GM19438 (cell line): ENCODE measurements at regions not wholly inside any gene's neighbourhood (a gene's known extent, or its start where the extent isn't known, plus 50 kb on each side); places are given as distances from the start of the nearest gene placed in this dataset.
"Not testable (repeated sequence)": the region's sequence is repeated elsewhere in the genome, so short reads cannot be mapped to it uniquely, and the experiment has no call there.

Source experiments
- ATAC-seq: cut with Tn5 transposase; IDR thresholded peaks from one replicate; pipeline ENCODE4 v1.9.1; 2021; ENCODE audit warnings: low read depth; ENCODE audit not compliant: unreplicated experiment

DNA sequence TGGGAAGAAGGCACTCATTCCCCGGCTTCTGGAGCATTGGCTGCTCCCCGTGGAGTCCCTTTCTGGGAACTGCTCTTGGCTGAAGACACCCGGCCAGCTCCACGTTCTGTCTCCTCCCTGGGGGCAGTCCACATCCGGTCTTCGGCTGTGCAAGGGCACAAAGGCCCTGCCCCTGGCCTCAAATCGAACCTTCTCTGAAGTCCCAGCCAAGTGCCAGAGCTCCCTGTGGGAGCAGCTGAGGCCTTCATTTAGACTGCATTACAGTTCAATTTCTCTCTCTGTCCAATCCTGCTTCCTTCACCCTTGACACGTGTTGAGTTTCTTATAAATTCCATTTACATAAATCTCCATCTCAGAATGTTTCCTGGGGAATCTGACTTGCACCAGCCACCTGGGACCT lies 132.9 kb upstream of the POU3F1 start:
- ATAC-seq, result no peak

- ATAC-seq, result no peak
These were observed 131.6 kb upstream of the POU3F1 start for GRCh38 chr1:38178216-38178615.

DNA sequence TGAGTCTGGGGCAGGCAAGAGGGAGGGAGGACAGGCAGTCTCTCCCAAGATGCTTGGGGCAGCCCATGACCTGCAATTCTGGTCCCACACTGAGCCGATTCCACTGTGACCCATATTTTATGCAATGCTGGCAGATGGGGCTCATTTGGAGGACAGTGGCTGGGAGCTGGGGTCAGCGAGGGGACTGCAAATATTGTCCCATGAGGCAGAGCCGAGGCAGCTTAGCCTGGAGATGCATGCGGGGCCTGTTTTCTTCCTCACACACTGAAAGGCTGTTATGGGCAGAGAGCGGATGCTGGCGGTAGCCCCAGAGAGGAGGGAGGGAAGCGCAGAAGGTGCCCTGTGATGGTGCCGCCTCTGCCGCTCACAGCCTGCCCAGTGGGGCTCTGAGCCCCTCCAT lies 128.5 kb upstream of the POU3F1 start:
- ATAC-seq, result no peak

DNA sequence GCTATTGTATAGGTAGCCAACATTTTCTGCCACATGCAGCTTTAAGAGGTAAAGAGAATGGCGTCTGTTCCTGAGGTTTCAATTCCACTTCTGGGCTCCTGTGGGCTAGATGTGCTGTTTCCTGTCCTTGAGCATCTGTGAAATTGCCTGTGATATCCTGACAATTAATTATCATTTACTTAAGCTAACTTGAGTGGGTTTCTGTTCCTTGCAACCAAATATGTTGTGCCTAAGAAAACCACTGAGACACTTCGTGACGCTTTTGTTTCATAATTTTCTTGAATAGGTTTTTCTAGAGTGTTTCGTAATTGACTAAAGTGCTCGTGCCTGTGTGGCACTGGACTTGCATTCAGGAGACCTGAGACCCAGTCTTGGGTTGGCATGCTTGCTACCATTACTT lies 127.3 kb upstream of the POU3F1 start:
- ATAC-seq, result no peak

- no peak for ATAC-seq
These were observed 126.7 kb upstream of the POU3F1 start for GRCh38 chr1:38173157-38173831.

- no peak for ATAC-seq
These were observed 122.5 kb upstream of the POU3F1 start for GRCh38 chr1:38169121-38169520.

GRCh38 chr1:38168365-38168764 lies 121.8 kb upstream of the POU3F1 start:
- ATAC-seq, result no peak

- no peak for ATAC-seq
These were observed 119.9 kb upstream of the POU3F1 start for GRCh38 chr1:38166461-38166860.

DNA sequence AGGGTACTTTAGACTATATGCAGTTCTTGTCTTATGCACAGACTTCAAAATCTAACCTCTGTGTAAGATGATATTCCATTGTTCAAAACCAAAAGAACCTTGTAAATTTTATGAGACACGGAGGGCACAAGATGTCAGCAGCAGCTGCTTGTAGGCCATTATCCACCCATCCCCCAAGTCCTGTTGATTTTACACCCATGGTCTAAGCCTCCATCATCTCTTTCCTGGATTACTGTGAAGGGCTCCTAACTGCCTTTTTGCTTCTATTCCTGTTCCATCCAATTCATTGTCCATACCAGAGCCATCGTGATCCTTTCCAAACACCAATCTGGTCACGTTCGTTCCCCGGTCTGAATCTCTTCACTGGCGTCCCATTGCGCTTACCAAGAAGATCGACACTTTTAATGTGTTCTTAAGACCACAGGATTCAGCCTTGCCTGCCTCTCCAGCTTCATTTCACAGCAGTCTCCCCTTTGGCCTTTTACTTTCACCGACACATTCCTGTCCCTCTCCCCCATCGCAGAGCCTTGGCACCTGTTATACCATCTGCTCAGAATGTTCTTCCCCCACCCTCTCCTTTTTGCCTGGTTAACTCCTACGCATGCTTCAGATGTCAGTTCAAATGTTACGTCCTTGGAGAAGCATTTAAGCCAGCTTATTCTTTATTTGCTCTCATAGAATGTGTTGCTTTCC lies 107.3 kb upstream of the POU3F1 start:
- no peak for ATAC-seq

DNA sequence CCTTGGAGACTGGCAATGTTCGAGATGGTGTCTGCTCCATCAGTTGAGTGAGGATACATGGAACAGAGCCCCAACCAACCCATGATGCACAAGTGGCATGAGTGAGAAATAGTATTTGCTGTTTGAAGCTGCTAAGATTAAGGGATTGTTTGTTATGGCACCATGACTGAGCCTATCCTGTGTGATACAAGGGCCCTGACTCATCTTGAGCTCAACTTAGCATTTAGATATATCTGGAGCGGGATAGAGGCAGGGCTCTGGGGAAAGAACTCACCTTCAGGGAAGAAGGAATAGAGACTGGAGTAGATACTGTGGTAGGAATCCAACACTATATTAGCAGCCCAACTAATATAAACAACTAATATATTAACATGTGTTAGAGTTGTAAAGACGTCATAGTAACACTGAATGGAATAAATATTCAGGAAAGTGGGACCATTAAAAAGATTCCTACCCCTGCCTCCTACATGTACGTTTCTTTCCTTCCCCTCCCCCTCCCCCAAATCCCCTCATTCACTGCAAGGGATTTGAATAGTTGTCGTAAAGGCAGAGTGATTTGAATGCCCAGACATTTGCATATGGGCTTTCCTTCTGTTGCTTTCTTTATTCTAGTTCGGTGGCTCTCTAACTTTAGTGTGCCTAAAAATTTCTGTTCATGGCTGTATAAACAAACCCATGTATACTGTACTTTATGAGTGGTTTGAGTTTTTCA lies 106.6 kb upstream of the POU3F1 start:
- no peak for ATAC-seq

DNA sequence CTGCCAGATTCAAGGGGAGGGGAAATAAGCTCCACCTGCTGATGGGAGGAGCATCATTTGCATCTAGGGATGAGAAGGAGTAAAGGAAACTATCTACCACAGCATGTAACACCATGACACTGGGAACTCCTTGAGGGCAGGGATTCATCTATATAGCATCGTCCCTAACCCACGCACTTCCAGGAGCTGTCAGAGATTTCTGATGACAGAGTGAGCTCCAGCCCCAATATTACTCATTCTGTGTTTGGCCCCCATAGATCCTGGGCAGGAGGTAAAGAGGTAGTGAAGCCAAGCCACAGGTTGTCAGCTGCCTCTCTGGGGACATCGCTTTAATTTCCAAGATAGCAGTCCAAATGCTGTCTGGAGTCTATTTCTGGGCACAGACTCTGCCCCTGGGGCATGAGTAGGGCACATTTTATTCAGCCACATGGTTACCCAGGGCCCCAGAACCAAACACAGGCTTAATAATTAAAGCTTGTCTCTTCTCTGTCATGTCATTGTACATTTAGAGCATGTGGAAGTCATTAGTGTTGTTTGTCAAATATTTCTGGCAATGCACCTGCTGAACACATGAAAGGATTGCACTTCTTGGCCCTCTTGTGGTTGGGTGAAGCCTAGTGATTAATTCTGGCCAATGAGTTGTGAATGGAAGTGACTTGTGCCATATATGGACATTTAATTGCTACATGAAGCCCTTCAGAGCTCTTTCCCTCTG lies 105.9 kb upstream of the POU3F1 start:
- no peak for ATAC-seq

DNA sequence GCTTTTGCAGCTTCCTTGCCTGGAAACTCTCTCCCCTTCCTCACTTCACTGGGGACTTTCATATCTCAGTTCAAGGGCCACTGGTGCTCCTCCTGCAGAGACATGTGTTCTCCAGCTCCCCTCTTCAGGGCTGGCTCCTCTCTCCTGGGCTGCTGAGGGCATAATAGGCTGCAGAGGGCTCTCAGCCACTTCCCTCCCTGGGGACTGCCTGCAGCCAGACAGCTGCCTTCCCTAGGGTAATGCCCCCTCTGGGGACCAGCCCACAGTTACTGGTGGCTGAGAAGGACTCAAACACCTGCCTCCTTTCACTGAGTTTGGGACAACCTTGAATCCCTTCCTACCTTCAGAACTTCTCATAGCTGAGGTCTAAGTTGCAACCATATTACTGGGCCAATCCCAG lies 104.8 kb upstream of the POU3F1 start:
- no peak for ATAC-seq

DNA sequence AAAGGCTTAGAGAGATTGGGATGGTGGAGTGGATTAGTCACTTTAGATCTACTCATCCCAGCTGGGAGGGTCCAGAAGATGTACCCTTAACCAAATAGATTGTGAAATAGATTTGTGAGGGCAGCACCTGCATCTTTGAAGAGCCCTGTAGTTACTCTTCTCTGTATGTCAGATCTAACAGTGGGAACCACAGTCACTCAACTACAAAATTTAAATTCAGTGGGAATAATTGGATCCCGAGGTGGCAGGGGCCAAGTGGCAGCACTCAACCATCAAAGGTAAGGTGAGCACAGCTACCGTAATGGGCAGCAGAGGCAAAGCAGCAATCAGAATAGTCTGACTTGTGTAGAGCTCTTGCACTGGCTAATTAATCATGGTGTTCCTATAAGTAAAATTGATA lies 99.5 kb upstream of the POU3F1 start:
- ATAC-seq, result not testable (repeated sequence)

GRCh38 chr1:38142606-38143005 lies 96.0 kb upstream of the POU3F1 start:
- no peak for ATAC-seq

DNA sequence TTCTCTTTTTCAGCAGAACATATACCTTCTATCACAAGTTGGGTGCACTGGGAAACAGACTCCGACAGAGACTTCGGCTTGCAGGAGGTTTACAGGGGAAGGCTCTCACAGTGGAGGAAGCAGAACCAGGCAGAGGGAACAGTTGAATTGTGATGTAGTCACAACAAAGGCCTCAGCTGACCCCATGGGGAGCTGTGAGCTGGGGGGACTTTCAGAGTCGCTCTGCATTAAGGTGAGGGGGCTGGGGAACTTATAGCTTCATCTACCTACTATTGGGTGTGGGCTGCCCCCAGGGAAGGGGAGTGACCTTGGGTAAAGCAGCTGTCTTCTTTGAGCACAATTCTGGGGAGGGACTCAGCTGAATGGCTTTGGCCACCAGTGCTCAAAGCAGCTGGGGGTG lies 94.9 kb upstream of the POU3F1 start:
- ATAC-seq, result no peak

DNA sequence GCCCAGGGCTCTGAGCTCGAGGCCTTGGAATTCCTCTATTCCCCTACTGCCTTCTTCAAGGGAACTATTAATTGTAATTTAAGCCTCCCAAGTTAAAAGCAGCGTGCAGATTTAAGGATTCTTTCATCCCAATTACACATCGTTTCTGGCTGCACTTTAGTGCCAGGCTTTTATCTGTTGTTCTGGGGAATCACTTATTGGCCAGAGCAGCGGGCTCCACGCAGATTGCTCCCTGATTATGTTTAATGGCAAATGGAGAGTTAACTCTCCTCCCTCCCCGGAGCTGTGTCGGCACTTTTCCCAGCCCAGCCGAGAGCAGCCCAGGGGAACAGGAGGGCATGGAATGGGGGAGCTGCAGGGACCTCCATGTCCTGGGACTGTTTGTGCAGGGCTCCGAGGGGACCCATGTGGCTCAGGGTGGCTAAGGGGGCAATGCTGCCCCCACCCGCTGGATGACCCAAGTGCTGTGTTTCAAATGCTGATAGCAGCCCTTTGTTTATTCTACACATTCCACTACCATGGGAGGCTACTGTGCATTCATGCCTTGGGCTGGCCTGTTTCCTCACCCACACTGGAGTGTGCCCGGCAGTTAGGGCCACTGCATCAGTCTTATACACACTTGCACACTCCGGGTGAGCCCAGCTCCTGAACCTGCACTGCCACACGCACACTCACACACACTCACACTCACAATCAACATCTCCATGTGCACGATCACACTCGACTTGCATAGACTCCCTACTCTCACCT lies 93.3 kb upstream of the POU3F1 start:
- ATAC-seq, result no peak

DNA sequence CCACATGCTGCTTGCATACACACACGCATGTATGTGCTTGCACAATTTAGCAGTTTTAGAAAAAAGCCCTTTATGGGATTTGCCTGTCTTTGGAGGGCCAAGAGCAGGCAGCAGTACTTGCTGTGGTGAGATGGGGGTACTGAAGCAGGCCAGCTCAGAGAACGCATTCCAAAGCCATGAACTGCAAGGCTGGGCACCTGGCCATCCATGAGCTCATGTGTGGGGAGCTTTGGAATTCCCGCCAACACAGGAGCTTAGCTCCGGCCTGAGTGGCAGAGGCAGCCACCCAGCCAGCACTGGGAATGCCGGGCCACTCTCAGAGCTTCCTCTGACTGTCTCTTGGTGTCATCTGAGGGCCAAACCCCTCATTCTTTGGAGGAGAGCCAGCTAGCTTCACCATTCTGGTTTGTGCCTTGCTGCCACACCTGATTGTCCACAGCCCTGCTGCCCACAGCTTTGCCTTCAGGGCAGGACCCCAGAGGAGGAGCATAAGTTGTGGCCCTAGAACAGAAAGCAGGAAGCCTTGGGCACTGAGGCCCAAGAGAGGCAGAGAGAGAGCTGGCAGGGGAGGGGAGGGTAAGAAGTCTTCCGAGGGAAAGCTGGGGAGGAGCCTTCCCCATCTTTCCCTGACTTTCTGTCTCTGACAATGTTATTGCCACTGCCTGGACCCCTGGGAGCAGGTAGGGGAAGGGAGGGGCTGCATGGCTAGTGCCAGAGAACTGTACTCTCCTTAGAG lies 92.1 kb upstream of the POU3F1 start:
- no peak for ATAC-seq

GRCh38 chr1:38137164-38137563 lies 90.6 kb upstream of the POU3F1 start:
- no peak for ATAC-seq

DNA sequence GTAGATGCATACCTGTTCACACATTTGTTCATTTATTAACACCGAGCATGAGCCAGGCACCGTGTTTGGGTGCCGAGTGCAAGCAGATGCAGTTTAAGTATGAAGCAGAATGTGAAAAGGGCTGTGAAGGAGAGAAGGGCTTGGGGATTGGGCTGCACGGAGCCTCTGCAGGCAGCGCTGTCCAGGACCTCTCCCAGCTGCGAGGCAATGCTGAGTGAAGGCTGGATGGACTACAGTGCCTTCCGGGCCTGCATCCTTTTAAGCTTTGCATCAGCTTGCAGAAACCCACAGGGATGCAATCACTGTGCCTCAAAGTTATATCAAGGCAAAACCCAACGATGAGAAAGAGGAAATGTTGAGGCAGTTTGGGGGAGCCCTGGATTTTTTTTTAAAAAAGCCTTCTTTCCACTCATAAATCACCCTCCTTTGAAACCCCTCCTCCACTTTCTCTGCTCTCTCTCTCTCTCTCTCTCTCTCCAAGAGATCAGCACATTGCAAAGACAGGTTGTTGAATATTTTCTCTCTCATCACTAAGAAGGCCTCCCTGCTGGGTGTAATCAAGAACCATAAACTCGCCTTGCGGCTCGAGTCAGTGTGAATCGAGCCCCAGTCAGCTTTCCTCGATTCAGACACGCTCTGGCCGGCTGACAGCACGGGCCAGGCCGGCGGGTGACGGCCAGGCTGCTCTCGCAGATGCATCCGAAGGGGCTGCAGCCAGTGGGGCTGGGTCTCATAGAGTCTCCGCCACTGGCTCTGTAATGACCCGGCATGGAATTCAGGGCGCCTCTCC lies 89.2 kb upstream of the POU3F1 start:
- no peak for ATAC-seq
